ENCODE measurements at regions not wholly inside any gene's neighbourhood (a gene's known extent, or its start where the extent isn't known, plus 50 kb on each side); places are given as distances from the start of the nearest gene placed in this dataset.
"Not testable (repeated sequence)": the region's sequence is repeated elsewhere in the genome, so short reads cannot be mapped to it uniquely, and the experiment has no call there.

DNA sequence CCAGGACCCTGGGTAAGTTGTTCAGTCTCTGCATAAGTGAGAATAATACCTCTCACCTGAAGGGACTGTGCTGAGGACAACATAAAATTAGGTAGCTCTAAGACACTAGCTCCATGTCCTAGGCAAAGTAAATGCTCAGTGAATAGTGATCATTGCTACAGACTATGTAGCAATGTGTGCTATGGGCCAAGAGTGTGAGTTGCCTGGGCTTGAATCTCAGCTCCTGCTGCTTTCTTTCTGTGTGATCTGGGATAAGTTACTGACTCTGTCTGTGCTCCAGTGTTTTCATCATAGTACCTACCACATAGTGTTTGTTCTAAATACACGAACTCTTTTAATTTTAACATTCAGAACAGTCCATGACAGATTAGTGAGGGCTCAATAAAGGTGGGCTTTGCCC, 81.1 kb upstream of the MFGE8 start:
- H3K4me3 ChIP-seq (ENCODE audit: low read depth, low read length): no peak overlapping the region
- no peak overlapping the region for H2AFZ ChIP-seq (ENCODE audit: low read length, unreplicated experiment)
- H3K79me2 ChIP-seq (ENCODE audit: control insufficient read depth, insufficient read depth, low read length, unreplicated experiment): no peaks in the 10 kb centered on the region
- no peaks in the 10 kb centered on the region for H3K36me3 ChIP-seq (ENCODE audit: insufficient read depth, low read length)
- H3K4me1 ChIP-seq (ENCODE audit: control insufficient read depth, insufficient read depth, low read length, unreplicated experiment): peaks cover 11% of the 10 kb centered on the region
- H3K27me3 ChIP-seq (ENCODE audit: insufficient read depth, low read length): peaks cover 3% of the 10 kb centered on the region; the same call in 1 of the 2 replicates
- no peak overlapping the region for H3K27ac ChIP-seq (ENCODE audit: low read depth, low read length)

DNA sequence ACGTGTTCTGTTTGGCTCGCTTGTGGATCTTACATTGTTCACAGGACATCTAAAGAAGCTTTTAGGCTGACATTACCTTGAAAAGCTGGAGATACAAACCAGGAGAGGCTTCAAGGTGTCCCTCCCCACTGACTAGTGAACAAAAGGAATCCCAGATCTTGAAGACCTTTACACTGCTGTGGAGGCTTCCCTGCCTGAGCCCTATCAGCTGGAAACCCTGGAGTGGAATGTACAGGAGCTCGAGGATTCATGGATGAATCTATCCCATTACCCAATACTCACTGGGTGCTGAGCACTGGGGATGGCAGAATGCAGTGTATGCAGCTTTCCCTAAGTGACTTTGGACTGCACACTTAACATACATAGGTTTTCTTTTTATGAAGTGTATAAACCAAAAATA, 82.3 kb upstream of the MFGE8 start:
- Histone ChIP-seq H3K36me3 (ENCODE audit: insufficient read depth, low read length) (no peaks in the 10 kb centered on the region), H3K27ac (ENCODE audit: low read depth, low read length) (no peak overlapping the region), H3K27me3 (ENCODE audit: insufficient read depth, low read length) (peaks cover 3% of the 10 kb centered on the region; the same call in 1 of the 2 replicates), H2AFZ (ENCODE audit: low read length, unreplicated experiment) (no peak overlapping the region), H3K4me3 (ENCODE audit: low read depth, low read length) (no peak overlapping the region), H3K4me1 (ENCODE audit: control insufficient read depth, insufficient read depth, low read length, unreplicated experiment) (no peaks in the 10 kb centered on the region), H3K79me2 (ENCODE audit: control insufficient read depth, insufficient read depth, low read length, unreplicated experiment) (no peaks in the 10 kb centered on the region)

DNA sequence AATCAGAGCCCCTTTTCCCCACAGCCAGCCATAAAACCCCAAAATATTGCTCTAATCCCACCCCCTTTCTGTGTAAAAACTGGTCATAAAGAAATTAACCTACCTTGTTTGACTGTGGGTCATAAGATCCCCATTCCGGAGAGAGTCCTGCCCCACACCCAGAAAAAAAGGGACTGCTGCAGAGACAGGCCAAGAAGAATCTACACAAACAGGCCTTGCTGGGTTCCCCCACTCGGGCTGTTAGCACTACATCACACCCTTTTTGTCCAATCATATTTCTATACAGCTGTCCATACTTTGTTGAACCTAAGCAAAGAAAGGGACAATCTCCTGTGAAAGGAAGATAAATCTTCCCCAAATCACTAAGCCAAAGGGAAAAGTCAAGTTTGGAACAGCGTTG, 84.4 kb upstream of the MFGE8 start:
- no peak overlapping the region for H3K4me3 ChIP-seq (ENCODE audit: low read depth, low read length)
- H3K36me3 ChIP-seq (ENCODE audit: insufficient read depth, low read length): no peaks in the 10 kb centered on the region
- H2AFZ ChIP-seq (ENCODE audit: low read length, unreplicated experiment): no peak overlapping the region
- no peak overlapping the region for H3K27ac ChIP-seq (ENCODE audit: low read depth, low read length)
- peaks cover 3% of the 10 kb centered on the region; the same call in 1 of the 2 replicates for H3K27me3 ChIP-seq (ENCODE audit: insufficient read depth, low read length)
- H3K79me2 ChIP-seq (ENCODE audit: control insufficient read depth, insufficient read depth, low read length, unreplicated experiment): no peaks in the 10 kb centered on the region
- peaks cover 9% of the 10 kb centered on the region for H3K4me1 ChIP-seq (ENCODE audit: control insufficient read depth, insufficient read depth, low read length, unreplicated experiment)

DNA sequence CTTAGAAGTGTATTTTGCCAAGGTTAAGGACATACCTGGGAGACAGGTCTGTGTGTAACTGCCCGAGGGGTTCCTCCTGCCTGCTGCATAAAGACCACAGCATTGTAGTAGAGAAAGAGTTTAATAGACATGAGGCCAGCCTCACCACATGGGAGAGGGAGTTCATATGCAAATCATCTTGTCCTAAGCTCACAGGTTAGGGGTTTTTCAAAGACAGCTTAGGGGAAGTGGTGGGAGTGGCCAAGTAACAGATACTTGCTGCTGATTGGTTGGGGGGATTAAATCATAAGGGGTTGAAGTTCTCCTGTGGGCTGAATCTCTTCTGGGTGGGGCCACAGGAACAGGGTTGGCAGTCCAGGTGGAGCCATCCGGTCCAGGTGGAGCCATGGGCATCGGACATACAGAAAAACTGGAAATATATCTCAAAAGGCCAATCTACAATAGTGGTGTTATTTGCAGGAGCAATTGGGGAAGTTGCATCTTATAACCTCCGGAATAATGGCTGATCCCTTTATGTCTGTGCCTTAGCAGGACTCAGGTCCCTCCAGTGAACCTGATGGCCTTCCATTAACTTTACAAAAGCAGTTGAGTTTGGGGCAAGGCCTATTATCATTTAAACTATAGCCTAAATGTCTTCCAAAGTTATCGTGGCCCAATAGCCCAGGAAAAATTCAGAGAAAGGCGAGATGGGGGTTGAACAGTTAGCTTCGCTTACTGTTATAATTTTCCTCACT, 86.0 kb upstream of the MFGE8 start:
- H3K27me3 ChIP-seq (ENCODE audit: insufficient read depth, low read length): peaks cover 3% of the 10 kb centered on the region; the same call in 1 of the 2 replicates

DNA sequence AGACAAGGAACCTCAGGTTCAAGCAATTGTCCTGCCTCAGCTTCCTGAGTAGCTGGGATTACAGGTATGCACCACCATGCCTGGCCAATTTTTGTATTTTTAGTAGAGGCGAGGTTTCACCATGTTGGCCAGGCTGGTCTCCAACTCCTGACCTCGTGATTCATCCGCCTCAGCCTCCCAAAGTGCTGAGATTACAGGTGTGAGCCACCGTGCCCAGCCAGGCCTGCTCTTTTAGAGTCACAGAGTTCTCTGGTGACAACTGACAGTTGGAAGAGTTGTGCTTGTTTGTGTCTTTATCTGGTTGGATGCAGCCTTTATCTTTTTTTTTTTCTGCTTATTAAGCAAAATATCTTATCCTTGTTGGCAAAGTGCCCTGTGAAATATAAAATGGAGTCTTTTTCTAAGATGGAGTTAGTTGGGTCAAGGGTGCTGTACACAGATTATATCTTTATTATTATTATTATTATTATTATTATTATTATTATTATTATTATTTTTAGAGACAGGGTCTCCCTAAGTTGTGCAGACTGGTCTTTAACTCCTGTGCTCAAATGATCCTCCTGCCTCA, 86.5 kb upstream of the ABHD2 start:
- peaks cover 11% of the 10 kb centered on the region for H3K4me1 ChIP-seq (ENCODE audit: control insufficient read depth, insufficient read depth, low read length, unreplicated experiment)
- not testable (repeated sequence) for H3K4me3 ChIP-seq (ENCODE audit: low read depth, low read length); H3K27me3 ChIP-seq (ENCODE audit: insufficient read depth, low read length); H3K36me3 ChIP-seq (ENCODE audit: insufficient read depth, low read length); H3K79me2 ChIP-seq (ENCODE audit: control insufficient read depth, insufficient read depth, low read length, unreplicated experiment); H3K27ac ChIP-seq (ENCODE audit: low read depth, low read length); H2AFZ ChIP-seq (ENCODE audit: low read length, unreplicated experiment)

More for the DNA sequence above, 86.0 kb upstream of the MFGE8 start:
- H3K27ac ChIP-seq (ENCODE audit: low read depth, low read length): no peak overlapping the region
- no peaks in the 10 kb centered on the region for H3K79me2 ChIP-seq (ENCODE audit: control insufficient read depth, insufficient read depth, low read length, unreplicated experiment)
- no peak overlapping the region for H2AFZ ChIP-seq (ENCODE audit: low read length, unreplicated experiment)
- H3K4me3 ChIP-seq (ENCODE audit: low read depth, low read length): no peak overlapping the region
- peaks cover 11% of the 10 kb centered on the region for H3K4me1 ChIP-seq (ENCODE audit: control insufficient read depth, insufficient read depth, low read length, unreplicated experiment)
- H3K36me3 ChIP-seq (ENCODE audit: insufficient read depth, low read length): no peaks in the 10 kb centered on the region

DNA sequence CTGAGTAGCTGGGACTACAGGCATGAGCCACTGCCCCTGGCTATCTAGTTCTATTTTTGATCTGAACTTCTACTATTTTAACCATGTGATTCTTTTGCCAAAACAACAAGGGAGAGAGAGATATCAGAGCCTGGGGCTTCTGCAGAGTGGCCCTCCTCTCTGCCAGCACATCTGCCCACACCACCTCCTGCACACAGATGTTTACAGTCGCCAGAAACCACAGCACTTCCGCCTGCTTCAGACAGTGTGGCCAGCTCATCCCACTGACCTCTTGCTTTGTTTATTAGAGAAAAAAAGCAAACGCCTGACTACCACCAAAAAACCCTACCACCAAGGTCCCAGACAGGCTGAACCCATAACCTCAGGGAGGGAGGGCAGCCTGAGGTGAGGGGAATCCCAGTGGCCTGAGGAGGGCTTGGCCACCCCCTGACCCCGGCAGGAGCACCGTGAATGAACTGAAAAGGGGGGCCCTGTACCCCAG, 85.9 kb upstream of the ABHD2 start:
- Histone ChIP-seq H3K27ac (ENCODE audit: low read depth, low read length) (no peak overlapping the region), H3K36me3 (ENCODE audit: insufficient read depth, low read length) (no peaks in the 10 kb centered on the region), H2AFZ (ENCODE audit: low read length, unreplicated experiment) (no peak overlapping the region), H3K27me3 (ENCODE audit: insufficient read depth, low read length) (peaks cover 3% of the 10 kb centered on the region; the same call in 1 of the 2 replicates), H3K4me3 (ENCODE audit: low read depth, low read length) (no peak overlapping the region), H3K4me1 (ENCODE audit: control insufficient read depth, insufficient read depth, low read length, unreplicated experiment) (peaks cover 11% of the 10 kb centered on the region), H3K79me2 (ENCODE audit: control insufficient read depth, insufficient read depth, low read length, unreplicated experiment) (no peaks in the 10 kb centered on the region)

DNA sequence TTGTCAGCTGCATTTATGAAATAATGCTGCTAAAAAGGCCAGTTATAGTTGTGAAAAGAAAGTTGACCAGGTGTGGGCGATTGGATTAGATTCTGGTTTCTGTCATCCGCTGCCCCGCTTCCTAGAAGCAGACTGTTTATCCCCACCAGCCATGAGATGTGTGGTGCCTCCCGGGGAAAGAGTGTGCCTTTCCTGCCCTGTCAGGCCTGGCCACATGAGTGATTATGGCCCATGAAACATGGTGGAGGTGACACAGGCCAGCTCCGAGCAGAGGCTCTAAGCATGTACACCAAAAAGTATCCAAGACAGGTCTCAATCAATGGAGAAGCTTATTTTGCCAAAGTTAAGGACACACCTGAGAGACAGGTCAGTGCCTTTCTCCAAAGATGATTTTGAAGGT, 85.4 kb upstream of the ABHD2 start:
- H3K4me1 ChIP-seq (ENCODE audit: control insufficient read depth, insufficient read depth, low read length, unreplicated experiment): peaks cover 11% of the 10 kb centered on the region
- no peak overlapping the region for H3K4me3 ChIP-seq (ENCODE audit: low read depth, low read length)

GRCh38 chr15:89003865-89004725, 84.2 kb upstream of the ABHD2 start:
- H3K4me3 ChIP-seq (ENCODE audit: low read depth, low read length): no peak overlapping the region
- H3K27ac ChIP-seq (ENCODE audit: low read depth, low read length): no peak overlapping the region
- no peaks in the 10 kb centered on the region for H3K27me3 ChIP-seq (ENCODE audit: insufficient read depth, low read length)
- no peak overlapping the region for H2AFZ ChIP-seq (ENCODE audit: low read length, unreplicated experiment)
- H3K4me1 ChIP-seq (ENCODE audit: control insufficient read depth, insufficient read depth, low read length, unreplicated experiment): peaks cover 11% of the 10 kb centered on the region
- H3K79me2 ChIP-seq (ENCODE audit: control insufficient read depth, insufficient read depth, low read length, unreplicated experiment): no peaks in the 10 kb centered on the region
- H3K36me3 ChIP-seq (ENCODE audit: insufficient read depth, low read length): no peaks in the 10 kb centered on the region

More for the DNA sequence above, 85.4 kb upstream of the ABHD2 start:
- peaks cover 3% of the 10 kb centered on the region; the same call in 1 of the 2 replicates for H3K27me3 ChIP-seq (ENCODE audit: insufficient read depth, low read length)
- H2AFZ ChIP-seq (ENCODE audit: low read length, unreplicated experiment): no peak overlapping the region
- no peak overlapping the region for H3K27ac ChIP-seq (ENCODE audit: low read depth, low read length)
- H3K36me3 ChIP-seq (ENCODE audit: insufficient read depth, low read length): no peaks in the 10 kb centered on the region
- H3K79me2 ChIP-seq (ENCODE audit: control insufficient read depth, insufficient read depth, low read length, unreplicated experiment): no peaks in the 10 kb centered on the region

DNA sequence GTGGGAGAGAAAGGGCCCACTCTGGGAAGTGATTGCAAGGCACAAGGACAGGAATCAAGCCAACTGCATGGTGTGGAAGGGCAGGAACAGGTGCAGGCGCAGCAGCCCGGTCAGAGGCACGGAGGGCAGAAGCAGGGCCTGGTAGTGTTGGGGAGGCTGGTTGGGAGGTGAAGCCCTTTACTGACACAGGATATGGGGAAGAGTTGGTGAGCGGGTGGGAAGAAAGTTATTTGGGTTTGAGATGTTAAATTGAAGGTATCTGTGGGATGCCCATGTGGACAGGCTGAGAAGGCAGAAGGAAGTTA, 83.6 kb upstream of the ABHD2 start:
- no peak overlapping the region for H3K27ac ChIP-seq (ENCODE audit: low read depth, low read length)
- peaks cover 11% of the 10 kb centered on the region for H3K4me1 ChIP-seq (ENCODE audit: control insufficient read depth, insufficient read depth, low read length, unreplicated experiment)
- H3K79me2 ChIP-seq (ENCODE audit: control insufficient read depth, insufficient read depth, low read length, unreplicated experiment): no peaks in the 10 kb centered on the region
- H3K36me3 ChIP-seq (ENCODE audit: insufficient read depth, low read length): no peaks in the 10 kb centered on the region
- H3K27me3 ChIP-seq (ENCODE audit: insufficient read depth, low read length): no peaks in the 10 kb centered on the region
- H3K4me3 ChIP-seq (ENCODE audit: low read depth, low read length): no peak overlapping the region
- H2AFZ ChIP-seq (ENCODE audit: low read length, unreplicated experiment): no peak overlapping the region

- not testable (repeated sequence) for H3K4me1 ChIP-seq (ENCODE audit: control insufficient read depth, insufficient read depth, low read length, unreplicated experiment); H3K27me3 ChIP-seq (ENCODE audit: insufficient read depth, low read length); H2AFZ ChIP-seq (ENCODE audit: low read length, unreplicated experiment); H3K27ac ChIP-seq (ENCODE audit: low read depth, low read length); H3K79me2 ChIP-seq (ENCODE audit: control insufficient read depth, insufficient read depth, low read length, unreplicated experiment); H3K4me3 ChIP-seq (ENCODE audit: low read depth, low read length); H3K36me3 ChIP-seq (ENCODE audit: insufficient read depth, low read length)
These were observed 80.7 kb upstream of the ABHD2 start for GRCh38 chr15:89007527-89007926.

All from ACC112 (cell line).